Neural cell (in vitro differentiated cells): ENCODE measurements at regions not wholly inside any gene's neighbourhood (a gene's known extent, or its start where the extent isn't known, plus 50 kb on each side); places are given as distances from the start of the nearest gene placed in this dataset.

ENCODE experiments used
- H2AFZ ChIP-seq: fragments of 200-600, 300-800 bp; sonication (generic), shearing (Covaris generic); 2 replicates; pipeline ENCODE4 v1.6.0; 2014; ENCODE audit warnings: low read depth, mild to moderate bottlenecking, antibody characterized with exemption, low read length, moderate library complexity
- H3F3A ChIP-seq: fragments of 200-600 bp; shearing (Covaris generic); 2 replicates; pipeline ENCODE4 v1.6.1; 2016; ENCODE audit warnings: mild to moderate bottlenecking, moderate library complexity, mixed read lengths, antibody characterized with exemption, low read length; ENCODE audit not compliant: insufficient read depth, poor library complexity, severe bottlenecking
- H3K27ac ChIP-seq: fragments of 200-600, 300-800 bp; sonication (generic), shearing (Covaris generic); 2 replicates; pipeline ENCODE4 v1.5.1; 2014; ENCODE audit warnings: mild to moderate bottlenecking, low read length, moderate library complexity
- H3K27me3 ChIP-seq: fragments of 300-800, 200-600 bp; sonication (generic), shearing (Covaris generic); 2 replicates; pipeline ENCODE4 v1.6.0; 2014; ENCODE audit warnings: mild to moderate bottlenecking, low read depth, low read length, moderate library complexity; ENCODE audit not compliant: insufficient read depth
- H3K36me3 ChIP-seq: fragments of 300-800, 200-600 bp; sonication (generic), shearing (Covaris generic); 2 replicates; pipeline ENCODE4 v1.5.1; 2014; ENCODE audit warnings: mild to moderate bottlenecking, antibody characterized with exemption, low read length, moderate library complexity; ENCODE audit not compliant: insufficient read depth
- H3K4me2 ChIP-seq: fragments of 300-800, 200-600 bp; sonication (generic), shearing (Covaris generic); 2 replicates; pipeline ENCODE4 v1.6.0; 2014; ENCODE audit warnings: mild to moderate bottlenecking, low read length
- H3K4me3 ChIP-seq: fragments of 300-800, 200-600 bp; sonication (generic), shearing (Covaris generic); 2 replicates; pipeline ENCODE4 v1.5.1; 2014; ENCODE audit warnings: mild to moderate bottlenecking, low read length, moderate library complexity
- H3K79me2 ChIP-seq: fragments of 200-600 bp; shearing (Covaris generic); replicated peaks from 2 replicates; pipeline ENCODE4 v1.6.0; 2014; ENCODE audit warnings: mild to moderate bottlenecking, low read length, moderate library complexity; ENCODE audit not compliant: insufficient read depth
- H3K9ac ChIP-seq: fragments of 300-800, 200-600 bp; sonication (generic), shearing (Covaris generic); 2 replicates; pipeline ENCODE4 v1.6.1; 2016; ENCODE audit warnings: mild to moderate bottlenecking, low read length, mixed read lengths
- H3K9me2 ChIP-seq: fragments of 200-600 bp; shearing (Covaris generic); 2 replicates; pipeline ENCODE4 v1.6.1; 2016; ENCODE audit warnings: mild to moderate bottlenecking, low read length, mixed read lengths; ENCODE audit not compliant: insufficient read depth
- H3K9me3 ChIP-seq: fragments of 200-600, 300-800 bp; sonication (generic), shearing (Covaris generic); 2 replicates; pipeline ENCODE4 v1.6.1; 2016; ENCODE audit warnings: mild to moderate bottlenecking, mixed run types, low read length, moderate library complexity, mixed read lengths
- H4K20me1 ChIP-seq: fragments of 200-600 bp; shearing (Covaris generic); 2 replicates; pipeline ENCODE4 v1.6.1; 2016; ENCODE audit warnings: mild to moderate bottlenecking, mixed run types; ENCODE audit not compliant: insufficient read depth
- CTCF ChIP-seq: fragments of 450-650 bp; IDR thresholded peaks from 2 replicates; pipeline ENCODE4 v1.5.1; 2014; ENCODE audit warnings: antibody characterized with exemption, mild to moderate bottlenecking, moderate library complexity; ENCODE audit not compliant: poor library complexity, severe bottlenecking
- EP300 ChIP-seq: fragments of 450-650 bp; conservative IDR thresholded peaks from 2 replicates; pipeline ENCODE4 v1.6.1; 2014; ENCODE audit warnings: antibody characterized with exemption, mild to moderate bottlenecking, moderate library complexity; ENCODE audit not compliant: poor library complexity, severe bottlenecking
- EZH2 ChIP-seq: fragments of 200-600, 300-800 bp; shearing (Covaris generic), sonication (generic); IDR thresholded peaks from 2 replicates; pipeline ENCODE4 v1.6.1; 2014; ENCODE audit warnings: antibody characterized with exemption, low read length, borderline replicate concordance, mild to moderate bottlenecking; ENCODE audit not compliant: insufficient read depth, poor library complexity, severe bottlenecking
- MXI1 ChIP-seq: fragments of 450-650 bp; conservative IDR thresholded peaks from 2 replicates; pipeline ENCODE4 v1.6.1; 2014; ENCODE audit warnings: antibody characterized with exemption, mild to moderate bottlenecking; ENCODE audit not compliant: poor library complexity, severe bottlenecking
- POLR2AphosphoS5 ChIP-seq: IDR thresholded peaks from 2 replicates; pipeline ENCODE4 v1.6.1; 2012
- RAD21 ChIP-seq: fragments of 450-650 bp; conservative IDR thresholded peaks from 2 replicates; pipeline ENCODE4 v1.6.1; 2014; ENCODE audit warnings: antibody characterized with exemption, mild to moderate bottlenecking, moderate library complexity
- SMC3 ChIP-seq: fragments of 450-650 bp; conservative IDR thresholded peaks from 2 replicates; pipeline ENCODE4 v1.6.1; 2014; ENCODE audit warnings: antibody characterized with exemption, mild to moderate bottlenecking, moderate library complexity; ENCODE audit not compliant: poor library complexity
- TAF1 ChIP-seq: IDR thresholded peaks from 2 replicates; pipeline ENCODE4 v1.6.1; 2012; ENCODE audit warnings: low read depth
- TF ChIP-seq, protein P1 (sequence below): IDR thresholded peaks from 2 replicates; pipeline ENCODE4 v1.6.1; 2012; ENCODE audit warnings: borderline replicate concordance

GRCh38 chr7:125430013-125430412, 500.4 kb upstream of the POT1 start:
- no peaks in the 10 kb centered on the region for H3K9me2 ChIP-seq
- no peak overlapping the region for H3K27ac ChIP-seq
- no peaks in the 10 kb centered on the region for H3K79me2 ChIP-seq
- H3F3A ChIP-seq, result no peaks in the 10 kb centered on the region
- H3K4me3 ChIP-seq, result no peak overlapping the region
- no peak for TF ChIP-seq RAD21
- TF ChIP-seq MXI1, result no peak
- TF ChIP-seq CTCF, result no peak
- no peak for TF ChIP-seq POLR2AphosphoS5
- TF ChIP-seq SMC3, result no peak
- no peak for TF ChIP-seq TAF1
- no peak for TF ChIP-seq EP300
- TF ChIP-seq, protein P1, sequence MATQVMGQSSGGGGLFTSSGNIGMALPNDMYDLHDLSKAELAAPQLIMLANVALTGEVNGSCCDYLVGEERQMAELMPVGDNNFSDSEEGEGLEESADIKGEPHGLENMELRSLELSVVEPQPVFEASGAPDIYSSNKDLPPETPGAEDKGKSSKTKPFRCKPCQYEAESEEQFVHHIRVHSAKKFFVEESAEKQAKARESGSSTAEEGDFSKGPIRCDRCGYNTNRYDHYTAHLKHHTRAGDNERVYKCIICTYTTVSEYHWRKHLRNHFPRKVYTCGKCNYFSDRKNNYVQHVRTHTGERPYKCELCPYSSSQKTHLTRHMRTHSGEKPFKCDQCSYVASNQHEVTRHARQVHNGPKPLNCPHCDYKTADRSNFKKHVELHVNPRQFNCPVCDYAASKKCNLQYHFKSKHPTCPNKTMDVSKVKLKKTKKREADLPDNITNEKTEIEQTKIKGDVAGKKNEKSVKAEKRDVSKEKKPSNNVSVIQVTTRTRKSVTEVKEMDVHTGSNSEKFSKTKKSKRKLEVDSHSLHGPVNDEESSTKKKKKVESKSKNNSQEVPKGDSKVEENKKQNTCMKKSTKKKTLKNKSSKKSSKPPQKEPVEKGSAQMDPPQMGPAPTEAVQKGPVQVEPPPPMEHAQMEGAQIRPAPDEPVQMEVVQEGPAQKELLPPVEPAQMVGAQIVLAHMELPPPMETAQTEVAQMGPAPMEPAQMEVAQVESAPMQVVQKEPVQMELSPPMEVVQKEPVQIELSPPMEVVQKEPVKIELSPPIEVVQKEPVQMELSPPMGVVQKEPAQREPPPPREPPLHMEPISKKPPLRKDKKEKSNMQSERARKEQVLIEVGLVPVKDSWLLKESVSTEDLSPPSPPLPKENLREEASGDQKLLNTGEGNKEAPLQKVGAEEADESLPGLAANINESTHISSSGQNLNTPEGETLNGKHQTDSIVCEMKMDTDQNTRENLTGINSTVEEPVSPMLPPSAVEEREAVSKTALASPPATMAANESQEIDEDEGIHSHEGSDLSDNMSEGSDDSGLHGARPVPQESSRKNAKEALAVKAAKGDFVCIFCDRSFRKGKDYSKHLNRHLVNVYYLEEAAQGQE, result no peak
- TF ChIP-seq EZH2, result no peak
- H3K9me3 ChIP-seq, result no peaks in the 10 kb centered on the region
- no peaks in the 10 kb centered on the region for H4K20me1 ChIP-seq
- no peak overlapping the region for H2AFZ ChIP-seq
- H3K4me2 ChIP-seq, result no peak overlapping the region
- H3K27me3 ChIP-seq, result no peaks in the 10 kb centered on the region
- no peaks in the 10 kb centered on the region for H3K36me3 ChIP-seq
- H3K9ac ChIP-seq, result no peak overlapping the region

GRCh38 chr7:125427676-125428075, 498.1 kb upstream of the POT1 start:
- no peaks in the 10 kb centered on the region for H3K27me3 ChIP-seq

More at GRCh38 chr7:125427676-125428075, 498.1 kb upstream of the POT1 start:
- H3K9ac ChIP-seq, result no peak overlapping the region
- no peaks in the 10 kb centered on the region for H4K20me1 ChIP-seq
- TF ChIP-seq MXI1, result no peak
- TF ChIP-seq, protein P1, result no peak
- no peaks in the 10 kb centered on the region for H3K79me2 ChIP-seq
- H3K9me2 ChIP-seq, result no peaks in the 10 kb centered on the region
- no peaks in the 10 kb centered on the region for H3K36me3 ChIP-seq
- H3K4me2 ChIP-seq, result no peak overlapping the region
- H2AFZ ChIP-seq, result no peak overlapping the region
- H3F3A ChIP-seq, result no peaks in the 10 kb centered on the region
- no peak overlapping the region for H3K27ac ChIP-seq
- H3K4me3 ChIP-seq, result no peak overlapping the region
- H3K9me3 ChIP-seq, result no peaks in the 10 kb centered on the region
